Fibroblast of peridontal ligament (primary cell): ENCODE measurements at regions not wholly inside any gene's neighbourhood (a gene's known extent, or its start where the extent isn't known, plus 50 kb on each side); places are given as distances from the start of the nearest gene placed in this dataset.
"Not testable (repeated sequence)": the region's sequence is repeated elsewhere in the genome, so short reads cannot be mapped to it uniquely, and the experiment has no call there.

Source experiments
- DNase-seq: peaks from one replicate; pipeline ENCODE4 v3.0.0-alpha.2; 2010; ENCODE audit errors: extremely low read depth

DNA sequence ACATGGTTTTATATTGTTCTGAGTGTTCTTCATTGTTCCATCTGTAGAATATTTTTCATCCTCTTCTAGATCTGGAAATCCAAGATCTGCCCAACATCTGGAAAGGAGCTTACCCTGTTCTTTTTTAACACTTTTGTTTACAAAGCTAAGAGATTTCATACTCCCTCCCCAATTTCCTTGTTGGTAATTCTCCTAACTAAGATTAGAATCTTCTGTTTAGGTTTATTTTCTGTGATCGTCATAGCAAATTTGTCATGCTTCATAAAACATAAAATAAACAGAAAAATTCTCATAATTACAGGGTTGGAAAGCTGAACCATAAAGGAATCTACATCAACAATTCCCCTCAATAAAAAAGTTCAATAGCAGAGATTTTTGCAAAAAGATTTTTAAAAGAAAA, 580.3 kb upstream of the CA10 start:
- DNase-seq, result no peak

DNA sequence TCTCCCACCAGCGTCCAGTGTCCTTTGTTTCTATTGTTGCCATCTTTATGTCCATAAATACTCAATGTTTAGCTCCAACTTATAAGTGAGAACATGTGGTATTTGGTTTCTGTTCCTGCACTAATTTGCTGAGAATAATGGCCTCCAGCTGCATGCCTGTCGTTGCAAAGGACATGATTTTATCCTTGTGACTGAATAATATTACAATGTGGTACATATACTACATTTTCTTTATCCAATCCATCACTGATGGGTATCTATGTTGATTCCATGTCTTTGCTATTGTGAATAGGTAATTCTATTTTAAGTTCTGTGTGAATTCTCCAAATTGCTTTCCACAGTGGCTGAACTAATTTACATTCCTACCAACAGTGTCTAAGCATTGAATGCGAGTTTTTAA, 578.6 kb upstream of the CA10 start:
- DNase-seq, result no peak

DNA sequence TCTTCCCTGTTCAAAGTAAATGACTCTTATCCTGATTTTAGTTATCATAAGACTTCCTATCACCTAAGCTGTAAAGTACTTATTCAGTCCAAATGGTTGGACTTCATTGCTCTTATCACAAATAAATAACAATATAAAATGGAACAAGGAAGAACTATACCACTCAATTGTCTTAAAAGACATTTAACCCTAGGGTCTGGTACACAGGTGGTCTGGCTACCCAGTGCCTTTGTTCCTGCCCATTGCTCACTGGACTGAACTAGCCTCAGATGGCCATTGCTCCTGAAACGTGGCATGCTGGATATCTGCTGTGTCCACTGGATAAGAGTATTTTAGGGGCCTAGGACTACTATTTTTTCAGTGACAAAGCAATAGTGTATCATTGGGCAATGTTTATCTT, 574.3 kb upstream of the CA10 start:
- DNase-seq, result no peak

DNA sequence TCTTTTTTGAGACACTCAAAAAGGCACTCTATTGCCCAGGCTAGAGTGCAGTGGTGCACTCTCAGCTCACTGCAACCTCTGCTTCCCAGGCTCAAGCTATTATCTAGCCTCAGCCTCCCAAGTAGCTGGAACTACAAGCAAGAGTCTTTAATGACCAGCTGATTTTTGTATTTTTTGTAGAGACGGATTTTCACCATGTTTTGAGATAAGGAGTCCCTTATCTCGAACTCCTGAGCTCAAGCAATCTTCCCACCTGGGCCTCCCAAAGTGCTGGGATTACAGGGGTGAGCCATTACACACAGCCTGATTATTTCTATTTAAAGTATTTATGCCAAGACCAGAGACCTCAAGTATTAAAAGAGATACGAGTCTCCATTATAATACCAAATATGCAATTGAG, 566.1 kb upstream of the CA10 start:
- DNase-seq, result no peak

DNA sequence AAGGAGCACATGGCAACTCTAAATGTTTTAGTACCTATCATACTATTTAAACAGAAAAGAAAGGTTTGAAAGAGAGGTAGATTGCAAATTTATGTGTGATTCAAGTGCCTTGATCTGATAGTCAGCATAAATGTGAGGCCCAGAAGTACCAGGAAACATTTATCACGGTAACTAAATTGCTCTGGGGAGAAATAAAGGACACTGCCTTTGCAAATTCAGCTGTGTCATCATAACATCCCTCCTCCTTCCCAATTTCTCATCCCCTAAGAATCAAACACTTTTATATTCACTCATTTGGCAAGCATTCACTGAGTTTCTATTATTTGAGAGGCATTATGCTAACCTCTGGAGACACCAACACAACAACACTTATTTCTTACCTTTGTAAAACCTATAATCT, 563.4 kb upstream of the CA10 start:
- no peak for DNase-seq

DNA sequence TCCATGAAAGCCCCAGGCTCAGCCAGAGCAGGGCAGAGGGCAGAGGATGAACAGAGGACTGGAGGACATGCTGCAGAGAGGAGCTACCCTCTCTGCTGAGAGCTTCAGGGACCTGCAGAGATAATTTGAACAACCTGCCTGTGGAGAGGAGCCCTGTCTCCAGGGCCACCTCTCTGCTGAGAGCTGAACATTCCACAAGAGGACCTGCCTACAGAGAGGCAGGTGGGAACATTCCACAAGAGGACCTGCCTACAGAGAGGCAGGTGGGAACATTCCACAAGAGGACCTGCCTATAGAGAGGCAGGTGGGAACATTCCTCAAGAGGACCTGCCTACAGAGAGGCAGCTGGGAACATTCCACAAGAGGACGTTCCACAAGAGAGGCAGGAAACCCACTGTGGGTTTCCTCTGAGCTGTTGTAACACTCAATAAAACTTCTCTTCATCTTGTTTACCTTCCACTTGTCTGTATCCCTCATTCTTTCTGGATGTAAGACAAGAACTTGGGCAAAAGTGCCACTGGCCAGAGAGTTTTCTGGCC, 551.9 kb upstream of the CA10 start:
- DNase-seq, result no peak

DNA sequence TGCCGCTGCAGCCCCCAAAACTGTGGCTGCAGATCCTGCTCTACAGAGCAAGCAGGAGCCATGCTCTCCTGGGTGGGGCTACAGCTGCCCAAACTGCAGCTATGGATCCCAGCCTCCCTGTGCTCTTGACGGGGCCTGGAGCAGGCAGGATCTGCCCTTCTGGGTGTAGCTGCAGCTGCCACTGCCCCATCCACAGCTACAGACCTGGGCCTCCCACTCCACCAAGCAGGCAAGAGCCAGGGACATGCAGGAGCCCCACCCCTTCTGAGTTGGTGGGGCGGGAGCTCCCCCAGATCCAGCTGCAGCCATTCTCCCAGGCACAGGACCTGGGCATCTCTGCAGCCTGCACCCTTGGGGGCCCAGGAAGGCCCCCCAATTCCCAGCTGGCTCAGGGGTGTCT, 551.2 kb upstream of the CA10 start:
- DNase-seq, result no peak

DNA sequence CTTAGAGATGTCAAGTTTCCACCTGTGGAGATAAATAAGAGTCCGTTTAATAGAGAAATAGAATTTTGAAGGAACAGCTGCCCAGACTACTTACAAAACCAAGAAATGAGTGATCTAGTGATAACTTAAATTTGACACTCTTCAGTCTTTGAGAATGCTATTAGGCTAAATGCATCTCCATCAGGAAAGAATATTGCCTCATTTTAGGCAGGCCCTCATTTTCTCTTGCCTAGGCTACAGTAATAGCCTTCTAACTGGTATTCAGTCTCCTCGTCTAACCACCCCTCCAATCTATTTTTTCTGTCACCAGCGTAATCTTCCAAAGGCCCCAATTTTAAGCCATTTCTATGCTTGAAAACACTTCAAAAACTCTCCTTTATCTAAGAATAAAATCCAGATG, 537.8 kb upstream of the CA10 start:
- DNase-seq, result no peak

DNA sequence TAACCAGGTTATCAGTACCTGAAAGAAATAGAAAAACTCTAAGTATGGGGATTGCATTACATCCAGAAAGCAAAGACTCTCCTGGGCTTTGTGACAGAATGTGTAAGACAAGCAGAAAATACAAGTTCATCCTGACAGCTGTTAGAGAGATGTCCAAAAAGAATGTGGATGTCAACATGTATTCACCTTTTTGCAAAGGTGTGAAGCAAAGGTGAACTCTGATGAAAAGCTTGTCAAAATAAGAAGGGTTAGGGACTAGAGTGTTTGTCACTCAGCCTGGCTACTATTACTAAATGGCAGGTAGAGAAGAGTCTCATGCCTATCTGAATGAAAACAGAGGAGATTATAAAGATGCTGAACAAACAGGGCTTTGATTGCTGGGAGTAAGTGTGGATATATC, 527.6 kb upstream of the CA10 start:
- no peak for DNase-seq

DNA sequence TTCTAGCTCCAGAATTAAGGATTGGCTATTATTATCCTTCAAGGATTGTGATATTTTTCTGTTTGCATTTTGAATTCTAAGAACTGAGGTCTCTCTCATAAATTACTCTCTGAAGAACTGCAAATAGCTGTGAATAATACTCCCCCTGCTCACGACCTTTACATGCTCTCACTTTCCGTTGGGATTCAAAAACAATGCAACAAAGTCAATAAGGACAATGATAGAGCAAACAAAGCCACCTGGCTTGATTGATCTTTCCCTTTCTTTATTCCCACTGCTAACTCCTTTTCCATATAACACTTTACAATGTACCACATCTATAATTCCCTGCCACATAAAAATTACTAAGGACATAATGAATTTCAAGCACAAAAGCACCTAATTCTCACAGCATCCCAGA, 523.0 kb upstream of the CA10 start:
- no peak for DNase-seq

DNA sequence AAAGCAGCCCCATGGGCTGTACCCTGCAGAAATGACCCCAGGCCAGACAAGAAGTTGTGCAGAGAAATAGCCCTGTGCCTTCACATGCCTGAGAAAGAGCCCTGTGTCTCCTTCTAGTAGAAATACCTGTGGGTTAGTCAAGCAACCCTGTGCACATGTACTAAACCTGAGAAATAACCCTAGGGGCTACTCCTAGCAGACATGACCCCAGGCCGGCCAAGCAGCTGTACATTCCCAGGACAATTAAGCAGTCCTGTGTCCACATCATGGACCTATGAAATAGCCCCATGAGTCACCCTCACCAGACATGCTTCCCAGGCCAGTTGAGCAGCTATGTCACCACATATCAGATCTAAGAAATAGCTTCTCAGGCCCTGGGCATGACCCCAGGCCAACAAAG, 519.7 kb upstream of the CA10 start:
- no peak for DNase-seq

DNA sequence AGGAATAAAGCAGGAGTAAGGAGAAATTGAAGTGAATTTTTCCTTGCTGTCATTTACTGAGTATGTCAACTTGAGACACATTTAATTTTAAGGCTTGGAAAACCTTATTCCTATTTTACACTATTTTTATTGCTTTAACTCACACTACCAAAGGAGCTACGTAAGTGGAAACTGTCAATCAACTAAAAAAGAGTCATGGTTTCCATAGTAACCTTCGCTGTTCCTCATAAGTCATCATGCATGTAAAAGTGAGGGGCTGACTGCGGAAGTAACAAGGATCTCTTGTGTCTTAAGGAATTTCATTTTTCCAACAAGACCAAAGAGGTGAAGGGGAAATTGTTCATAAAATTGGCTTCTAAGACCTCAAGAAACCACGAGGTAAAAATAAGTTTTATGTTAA, 516.2 kb upstream of the CA10 start:
- no peak for DNase-seq

DNA sequence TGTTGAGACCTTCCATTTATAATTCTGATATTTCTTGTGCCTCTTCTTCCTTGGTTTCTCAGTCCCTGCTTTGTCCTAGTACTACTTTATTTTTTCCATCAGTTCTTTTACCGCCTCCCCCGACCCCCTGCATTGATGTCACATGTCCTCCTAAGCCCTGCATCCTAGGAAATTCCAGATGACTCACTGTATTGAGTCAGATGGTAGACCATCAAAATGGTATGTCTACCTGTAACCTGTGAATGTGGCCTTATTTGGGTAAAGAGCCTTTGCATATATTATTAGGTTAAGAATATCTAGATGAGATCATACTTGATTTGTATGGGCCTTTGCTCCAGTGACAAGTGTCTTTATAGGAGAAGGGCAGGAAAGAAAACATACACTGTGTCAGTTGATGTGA, 515.3 kb upstream of the CA10 start:
- DNase-seq, result no peak

DNA sequence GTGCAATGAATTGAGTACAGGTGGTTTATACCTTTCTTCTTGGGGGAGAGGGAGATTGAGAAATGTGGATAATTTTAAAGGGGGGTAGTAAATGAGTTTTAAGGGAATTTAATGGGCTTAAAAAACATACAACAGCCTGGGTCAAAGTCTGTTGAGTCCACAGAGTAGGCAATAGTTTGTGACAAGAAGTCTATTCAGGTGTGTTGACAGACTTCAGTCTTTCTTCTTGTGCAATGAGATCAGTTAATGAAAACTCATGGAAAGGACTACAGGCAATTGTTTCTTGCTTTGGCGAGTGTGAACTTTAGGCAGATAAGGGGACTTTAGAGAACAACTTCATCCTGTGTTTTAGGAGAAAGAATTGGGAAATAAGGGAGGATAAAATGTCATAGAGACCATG, 507.8 kb upstream of the CA10 start:
- no peak for DNase-seq

DNA sequence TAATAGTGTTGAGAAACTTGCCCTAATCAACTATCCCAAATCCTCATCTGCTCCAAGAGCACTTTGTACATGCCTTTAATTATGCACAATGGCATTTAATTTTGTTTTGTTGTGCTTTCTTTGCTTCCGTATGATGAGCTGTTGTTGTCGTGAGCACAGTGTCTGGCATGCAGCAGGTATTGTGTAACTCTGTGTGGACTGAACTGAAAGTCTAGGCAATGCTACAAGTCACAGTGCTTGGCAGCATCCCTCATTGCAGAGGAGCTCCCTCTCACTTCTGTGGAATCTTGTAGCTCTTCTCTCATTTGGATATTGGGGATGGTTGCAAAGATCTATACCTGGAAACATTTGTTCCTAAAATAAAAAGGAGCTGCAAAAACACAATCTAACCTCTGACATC, 502.2 kb upstream of the CA10 start:
- no peak for DNase-seq

DNA sequence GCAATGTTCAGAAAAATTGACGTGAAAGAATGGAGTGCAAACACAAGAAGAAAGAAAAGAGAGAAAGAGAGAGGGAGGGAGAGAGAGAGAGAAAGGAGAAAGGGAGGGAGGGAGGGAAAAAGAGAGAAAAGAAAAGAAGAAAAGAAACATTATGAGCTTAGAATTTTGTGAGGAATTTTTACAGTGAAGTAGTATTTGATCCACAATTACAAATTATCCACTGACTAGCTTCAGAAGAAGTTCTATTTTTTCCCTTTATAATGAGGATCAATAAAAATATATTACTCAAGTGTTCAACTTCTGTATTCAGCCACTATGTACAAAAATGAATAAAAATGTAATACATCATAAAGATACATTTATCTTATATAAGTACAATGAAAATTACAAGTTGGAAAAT, 494.5 kb upstream of the CA10 start:
- no peak for DNase-seq

DNA sequence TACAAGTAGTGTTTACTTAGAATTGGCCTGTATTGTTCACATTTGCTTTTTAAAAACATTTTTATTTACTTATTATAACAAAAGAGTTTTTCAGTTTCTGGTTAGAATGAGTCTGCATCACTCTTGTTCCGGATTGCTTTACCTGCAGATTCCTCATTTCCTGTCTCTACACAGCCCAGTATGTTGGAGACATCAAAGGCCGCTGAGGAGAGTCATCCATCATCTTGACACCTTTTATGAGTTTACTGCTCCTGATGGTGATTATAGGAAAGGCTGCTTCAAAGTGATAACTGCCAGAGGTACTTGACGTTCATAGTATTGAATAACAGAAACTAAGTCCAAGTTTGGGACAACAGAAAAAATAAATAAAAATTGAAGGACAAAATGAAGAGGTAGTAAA, 490.5 kb upstream of the CA10 start:
- no peak for DNase-seq

DNA sequence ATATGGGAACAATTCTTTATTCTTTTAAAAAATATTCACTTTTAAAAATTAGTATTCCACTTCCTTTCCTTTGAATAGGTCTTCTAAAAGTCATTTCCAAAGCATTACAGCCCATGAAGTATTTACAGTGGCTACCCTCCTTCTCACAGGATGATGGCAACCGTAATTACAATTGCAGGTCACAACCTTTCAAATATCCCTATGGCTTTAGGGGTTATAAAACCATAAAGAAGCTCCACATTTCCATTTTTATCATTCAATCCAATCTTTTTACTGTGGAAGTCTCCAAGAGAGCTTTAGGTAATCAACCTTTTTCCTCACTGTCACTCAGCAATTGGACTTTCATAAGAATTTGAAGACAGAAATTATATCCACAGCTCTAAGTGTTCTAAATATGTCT, 488.9 kb upstream of the CA10 start:
- no peak for DNase-seq

DNA sequence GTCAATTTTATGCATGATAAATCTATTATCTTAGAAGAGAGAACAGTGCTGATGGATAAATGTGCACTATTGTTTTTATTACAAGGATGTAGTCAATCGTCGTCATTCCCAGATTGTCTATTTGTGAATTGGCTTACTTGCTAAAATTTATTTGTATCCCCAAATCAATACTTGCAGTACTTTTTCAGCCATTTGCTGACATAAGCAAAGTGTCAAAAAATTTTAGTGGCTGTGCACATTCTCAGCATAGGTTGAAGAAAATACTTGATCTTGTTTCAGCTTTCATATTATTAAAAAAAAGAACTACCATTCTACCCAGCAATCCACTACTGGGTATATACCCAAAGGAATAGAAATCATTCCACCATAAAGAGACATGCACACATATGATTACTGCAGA, 477.9 kb upstream of the CA10 start:
- DNase-seq, result no peak

DNA sequence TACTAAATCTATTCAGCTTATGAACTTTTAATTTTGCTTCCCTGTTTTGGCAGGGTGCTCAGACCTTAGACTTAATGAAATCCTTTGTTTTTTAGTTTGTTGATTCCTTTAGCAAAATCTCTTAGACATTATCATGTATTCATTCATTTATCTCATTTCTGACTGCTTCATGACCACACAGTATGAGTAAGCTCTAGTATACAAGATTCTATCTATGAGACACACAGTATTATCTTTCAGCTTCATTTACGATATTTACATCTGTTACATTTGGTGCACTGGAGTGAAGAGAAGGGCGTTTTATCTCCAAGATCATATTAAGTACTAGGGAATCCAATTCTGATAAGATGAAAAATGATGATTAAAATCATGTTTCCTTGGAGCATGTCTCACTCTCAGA, 448.1 kb upstream of the CA10 start:
- DNase-seq, result no peak

DNA sequence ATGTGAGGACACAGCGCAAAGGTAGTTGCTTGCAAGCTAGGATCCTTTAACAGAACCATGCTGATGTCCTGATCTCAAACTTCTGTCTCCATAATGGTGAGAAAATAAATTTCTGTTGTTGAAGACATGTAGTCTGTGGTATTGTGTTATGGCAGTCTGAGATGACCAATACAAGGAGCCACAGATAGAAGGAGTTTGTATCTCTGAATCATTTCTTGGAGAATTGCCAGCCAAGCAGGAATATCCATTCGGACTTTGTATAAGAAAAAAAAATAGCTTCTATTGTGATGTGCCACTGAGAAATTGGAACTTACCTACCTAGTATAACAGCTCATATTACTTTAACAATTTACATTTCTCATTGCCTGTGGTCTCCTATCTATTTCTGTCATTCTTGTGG, 447.6 kb upstream of the CA10 start:
- DNase-seq, result no peak

DNA sequence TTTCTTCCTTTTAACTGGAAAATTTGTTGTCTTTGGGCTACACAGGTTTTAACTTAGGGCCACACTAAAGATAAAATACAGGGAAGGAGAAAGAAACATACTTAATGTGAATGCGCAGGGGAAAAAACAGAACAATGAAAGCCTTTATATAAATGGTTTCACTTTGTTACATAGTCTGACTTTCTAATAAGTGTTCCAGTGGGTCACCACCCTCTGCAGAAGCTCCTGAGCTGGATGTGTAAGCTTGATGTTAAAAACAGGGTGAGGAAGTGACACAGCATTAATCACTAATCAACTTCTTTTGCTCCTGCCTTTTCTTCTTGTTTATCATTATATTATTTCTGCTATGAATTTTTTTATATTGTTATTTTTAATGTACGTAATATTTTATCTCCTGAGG, 445.6 kb upstream of the CA10 start:
- no peak for DNase-seq

DNA sequence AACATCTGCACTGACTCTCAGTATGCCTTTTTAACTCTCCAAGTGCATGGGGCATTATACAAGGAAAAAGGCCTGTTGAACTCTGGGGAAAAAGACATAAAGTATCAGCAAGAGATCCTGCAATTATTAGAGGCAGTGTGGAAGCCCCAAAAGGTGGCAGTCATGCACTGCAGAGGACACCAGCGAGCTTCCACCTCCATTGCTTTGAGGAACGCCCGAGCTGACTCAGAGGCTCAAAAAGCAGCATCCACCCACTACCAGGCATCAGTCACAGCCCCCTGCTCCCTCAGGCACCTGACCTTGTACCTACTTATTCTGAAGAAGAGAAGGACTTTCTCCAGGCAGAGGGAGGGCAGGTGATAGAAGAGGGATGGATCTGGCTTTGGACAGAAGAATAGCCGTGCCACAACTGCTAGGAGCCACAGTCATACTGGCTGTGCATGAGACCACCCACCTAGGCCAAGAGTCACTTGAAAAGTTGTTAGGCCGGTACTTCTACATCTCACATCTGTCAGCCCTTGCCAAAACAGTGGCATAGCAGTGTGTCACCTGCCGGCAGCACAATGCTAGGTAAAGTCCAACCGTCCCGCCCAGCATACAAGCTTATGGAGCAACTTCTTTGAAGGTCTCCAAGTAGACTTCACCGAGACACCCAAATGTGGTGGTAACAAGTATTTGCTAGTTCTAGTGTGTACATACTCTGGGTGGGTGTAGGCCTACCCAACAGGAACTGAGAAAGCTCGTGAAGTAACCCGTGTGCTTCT, 439.1 kb upstream of the CA10 start:
- DNase-seq, result not testable (repeated sequence)

DNA sequence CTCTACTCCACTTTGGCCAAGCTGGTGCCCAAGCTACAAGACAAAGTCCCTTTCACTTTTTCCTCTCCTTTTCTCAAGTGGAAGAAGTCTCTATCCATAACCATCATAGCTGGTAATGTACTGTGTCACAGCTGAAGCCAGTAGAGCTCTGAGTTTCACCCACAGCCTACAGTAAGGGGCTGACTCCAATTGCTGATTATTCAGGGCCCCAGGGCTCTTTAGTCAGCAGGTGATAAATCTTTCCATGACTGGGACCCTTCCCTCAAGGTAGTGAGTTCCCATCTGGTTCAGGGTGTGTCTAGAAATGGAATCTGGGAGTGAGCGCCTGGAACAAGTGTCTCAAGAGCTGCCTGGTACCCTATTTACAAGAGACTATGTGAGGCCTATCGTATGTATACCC, 436.0 kb upstream of the CA10 start:
- no peak for DNase-seq
